Stimulated activated CD4-positive, alpha-beta T cell treated with anti-CD3 and anti-CD28 coated beads, Interleukin-15, amount 100 ng/mL, for 48 hours (primary cell): ENCODE measurements at regions not wholly inside any gene's neighbourhood (a gene's known extent, or its start where the extent isn't known, plus 50 kb on each side); places are given as distances from the start of the nearest gene placed in this dataset.
"Not testable (repeated sequence)": the region's sequence is repeated elsewhere in the genome, so short reads cannot be mapped to it uniquely, and the experiment has no call there.

Experiments
- DNase-seq, 2 donors: peaks; one replicate each; pipeline ENCODE4 v3.0.0-alpha.2; 2020; ENCODE audit warnings: low read depth in 2 of 2

DNA sequence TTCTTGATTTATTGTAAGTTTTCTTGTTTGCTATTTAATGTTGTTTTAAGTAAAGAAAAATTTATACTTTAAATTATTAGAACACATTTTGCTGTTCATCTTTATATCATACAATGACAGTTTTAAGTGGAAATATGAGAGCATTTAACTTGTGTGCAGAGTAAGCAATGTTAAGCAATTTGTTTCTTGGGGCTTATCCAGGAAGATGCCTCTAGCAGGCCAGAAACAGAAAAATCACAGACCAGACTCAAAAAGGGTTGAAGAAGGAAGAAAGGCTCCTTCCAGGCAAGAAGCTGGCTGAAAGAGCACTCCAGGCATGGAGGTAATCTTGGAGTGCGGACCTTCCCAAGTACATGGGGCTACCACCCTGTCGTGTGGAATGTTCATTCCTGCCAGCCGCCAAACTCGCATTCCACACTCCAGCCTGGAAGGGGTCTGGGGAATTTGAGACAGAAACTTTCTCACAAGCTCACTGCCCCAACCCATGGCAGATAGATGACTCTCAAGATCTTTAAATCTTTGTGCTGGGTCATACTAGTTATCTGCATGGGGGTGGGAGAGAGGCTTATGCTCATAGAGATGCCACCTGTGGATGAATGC is 1521.3 kb upstream of the AGA start:
- DNase-seq, result no peak

- no peak for DNase-seq
Observed at GRCh38 chr4:178966644-178967043, 1524.4 kb upstream of the AGA start.

- no peak for DNase-seq
Observed at GRCh38 chr4:178970433-178971140, 1528.3 kb upstream of the AGA start.

GRCh38 chr4:178976861-178977260 is 1534.6 kb upstream of the AGA start:
- DNase-seq, result no peak

- no peak for DNase-seq
Observed at GRCh38 chr4:178993306-178993705, 1551.1 kb upstream of the AGA start.

DNA sequence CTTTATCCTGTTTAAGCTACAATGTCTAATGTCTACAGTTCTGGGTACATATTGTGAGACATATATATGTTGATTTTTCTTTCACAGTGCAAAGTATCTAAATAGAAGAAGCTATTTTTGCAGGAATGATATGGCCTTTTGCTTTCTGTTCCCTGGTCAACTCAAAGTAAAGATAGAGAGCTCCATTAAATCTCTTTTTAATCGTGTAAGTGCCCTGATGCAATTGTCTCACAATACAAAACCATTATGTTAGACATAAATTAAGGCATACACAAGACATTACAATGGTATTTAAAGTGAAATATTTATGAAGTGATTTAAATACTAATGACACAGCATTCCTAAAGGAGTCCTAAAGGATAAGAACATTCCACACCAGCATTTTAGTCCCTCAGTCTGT is 1559.7 kb upstream of the AGA start:
- no peak for DNase-seq

DNA sequence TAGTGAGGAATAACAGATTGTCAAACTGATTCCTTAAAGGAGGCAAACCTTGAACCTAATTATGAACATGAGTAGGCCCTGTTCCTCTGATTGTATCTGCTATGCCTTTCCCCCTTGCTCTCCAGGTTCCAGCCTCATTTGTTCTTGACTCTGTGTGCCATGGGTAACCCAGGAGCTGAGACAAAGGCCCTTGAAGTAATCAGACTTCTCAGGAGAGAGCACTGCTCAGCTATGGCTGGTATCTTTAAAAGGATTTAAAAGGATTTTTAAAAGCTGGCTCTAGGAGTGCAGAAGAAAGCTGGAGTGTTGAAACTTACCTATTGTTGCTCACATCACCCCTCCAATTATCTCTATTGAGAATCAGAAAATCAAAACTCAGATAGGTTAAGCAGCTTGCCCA is 1565.5 kb upstream of the AGA start:
- no peak for DNase-seq

GRCh38 chr4:179017581-179017980 is 1575.3 kb upstream of the AGA start:
- no peak for DNase-seq

GRCh38 chr4:179027569-179027968 is 1585.3 kb upstream of the AGA start:
- DNase-seq, result no peak

DNA sequence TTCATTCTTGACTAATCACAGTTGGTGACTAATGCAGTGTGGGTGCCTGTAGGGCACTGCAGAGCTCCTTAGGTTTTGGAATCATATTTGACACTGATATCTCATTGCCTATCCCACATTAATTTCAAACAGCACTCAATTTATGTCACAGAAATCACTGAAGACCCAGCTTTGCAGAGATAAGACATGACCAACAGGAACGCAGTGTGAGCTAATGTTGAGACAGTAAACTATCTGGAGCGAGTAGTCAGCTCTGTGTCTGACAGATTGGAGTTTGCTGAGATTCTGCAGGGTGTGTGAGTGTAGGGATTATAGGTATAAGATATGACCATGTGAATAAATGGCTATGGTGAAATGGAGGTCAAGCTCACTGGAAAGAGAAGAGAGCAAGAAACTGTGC is 1586.1 kb upstream of the AGA start:
- no peak for DNase-seq

GRCh38 chr4:179029683-179030082 is 1587.4 kb upstream of the AGA start:
- DNase-seq, result no peak

DNA sequence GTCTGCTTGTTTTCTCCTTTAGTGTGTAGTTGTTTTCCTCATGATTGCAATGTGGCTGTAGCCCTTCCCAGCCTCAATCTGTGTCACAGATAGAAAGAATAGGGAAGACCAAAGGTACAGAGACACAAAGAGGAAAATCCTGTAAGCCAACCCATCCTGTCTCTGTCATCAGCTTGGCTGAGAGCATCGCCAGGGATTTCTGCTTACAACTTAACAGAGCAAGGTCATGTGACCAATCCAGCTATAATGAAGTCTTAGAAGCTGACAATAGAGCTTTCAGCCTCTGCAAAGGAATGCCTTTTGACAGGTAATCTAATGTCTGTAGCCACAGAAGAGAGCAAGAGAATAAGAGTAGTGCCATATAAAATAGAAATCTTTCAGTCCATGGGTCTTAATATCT is 1598.0 kb upstream of the AGA start:
- DNase-seq, result no peak

DNA sequence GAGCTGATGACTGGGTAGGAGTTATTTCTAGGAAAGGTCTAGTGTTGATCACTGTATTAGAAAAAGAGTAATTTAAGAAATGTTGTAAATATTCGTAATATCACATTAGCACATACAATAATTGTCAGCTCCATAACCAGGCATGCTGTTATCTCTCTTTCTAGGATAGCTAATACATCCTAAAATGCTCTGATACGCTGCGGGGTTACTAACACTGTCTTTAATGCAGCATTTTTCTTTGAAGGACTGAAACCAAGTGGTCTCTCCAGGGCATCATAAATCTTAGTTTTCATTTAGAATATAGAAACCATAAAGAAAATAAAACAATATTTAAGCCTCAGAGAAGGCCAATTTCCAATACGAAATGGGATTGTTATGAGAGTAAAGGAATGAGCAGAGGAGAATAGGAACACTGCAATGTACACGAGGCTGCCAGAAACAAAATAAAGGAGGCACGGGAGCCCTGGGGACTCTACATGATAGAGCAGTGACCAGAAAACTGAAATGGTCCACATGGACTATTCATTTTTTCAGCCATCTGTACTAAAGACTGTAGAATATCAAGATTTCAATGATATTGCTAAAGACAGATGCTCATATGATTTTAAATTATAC is 1606.7 kb upstream of the AGA start:
- no peak for DNase-seq

DNA sequence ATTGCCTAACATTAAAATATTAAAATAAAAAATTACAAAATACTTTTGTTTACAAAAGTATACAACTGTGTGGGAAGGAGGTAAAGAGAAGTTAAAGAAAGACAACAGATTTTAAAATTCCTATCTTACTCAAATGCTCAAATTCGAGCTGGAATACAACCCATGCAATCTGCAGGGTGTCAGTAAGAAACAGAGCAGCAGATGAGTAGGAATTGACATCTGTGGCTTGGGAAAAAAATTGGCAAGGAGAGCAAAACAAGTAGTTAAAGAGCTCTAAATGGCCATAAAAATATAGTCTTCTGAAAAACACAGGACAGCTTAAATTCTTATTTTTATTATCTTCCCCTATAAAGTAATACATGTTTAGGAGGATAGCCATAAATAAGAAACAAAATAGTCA is 1609.0 kb upstream of the AGA start:
- DNase-seq, result no peak

- DNase-seq, result no peak
Observed at GRCh38 chr4:179059396-179059795, 1617.2 kb upstream of the AGA start.

DNA sequence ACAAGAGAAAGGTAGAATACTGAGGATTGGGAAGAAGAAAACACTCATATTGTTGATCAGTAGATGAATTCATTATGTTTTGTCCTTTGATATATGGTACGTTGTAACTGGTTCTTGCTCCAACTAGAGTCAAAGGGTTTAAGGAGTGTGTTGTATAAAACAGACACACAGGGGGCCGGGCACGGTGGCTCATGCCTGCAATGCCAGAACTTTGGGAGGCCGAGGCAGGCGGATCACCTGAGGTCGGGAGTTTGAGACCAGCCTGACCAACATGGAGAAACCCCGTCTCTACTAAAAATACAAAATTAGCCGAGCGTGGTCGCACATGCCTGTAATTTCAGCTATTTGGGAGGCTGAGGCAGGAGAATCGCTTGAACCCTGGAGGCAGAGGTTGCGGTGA is 1624.0 kb upstream of the AGA start:
- DNase-seq, result not testable (repeated sequence)

DNA sequence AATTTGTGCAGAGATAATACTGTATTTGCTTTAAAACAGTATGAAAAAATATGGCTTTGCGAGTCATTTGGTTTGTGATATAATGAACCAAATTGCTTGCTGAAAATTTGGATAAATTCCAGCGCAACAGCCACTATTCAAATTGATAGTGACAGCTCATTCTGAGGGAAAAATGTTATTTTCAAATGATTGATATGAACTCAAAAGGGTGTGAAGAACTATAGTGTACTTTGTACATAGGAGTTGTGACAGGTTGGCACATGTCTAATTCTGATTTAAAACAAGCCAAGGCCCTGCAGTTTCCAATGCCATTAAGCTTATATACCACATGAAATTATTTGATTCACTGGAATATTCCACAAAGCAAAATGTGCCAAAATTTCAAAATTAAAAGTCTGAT is 1628.9 kb upstream of the AGA start:
- no peak for DNase-seq

GRCh38 chr4:179076865-179077264 is 1634.6 kb upstream of the AGA start:
- no peak for DNase-seq

DNA sequence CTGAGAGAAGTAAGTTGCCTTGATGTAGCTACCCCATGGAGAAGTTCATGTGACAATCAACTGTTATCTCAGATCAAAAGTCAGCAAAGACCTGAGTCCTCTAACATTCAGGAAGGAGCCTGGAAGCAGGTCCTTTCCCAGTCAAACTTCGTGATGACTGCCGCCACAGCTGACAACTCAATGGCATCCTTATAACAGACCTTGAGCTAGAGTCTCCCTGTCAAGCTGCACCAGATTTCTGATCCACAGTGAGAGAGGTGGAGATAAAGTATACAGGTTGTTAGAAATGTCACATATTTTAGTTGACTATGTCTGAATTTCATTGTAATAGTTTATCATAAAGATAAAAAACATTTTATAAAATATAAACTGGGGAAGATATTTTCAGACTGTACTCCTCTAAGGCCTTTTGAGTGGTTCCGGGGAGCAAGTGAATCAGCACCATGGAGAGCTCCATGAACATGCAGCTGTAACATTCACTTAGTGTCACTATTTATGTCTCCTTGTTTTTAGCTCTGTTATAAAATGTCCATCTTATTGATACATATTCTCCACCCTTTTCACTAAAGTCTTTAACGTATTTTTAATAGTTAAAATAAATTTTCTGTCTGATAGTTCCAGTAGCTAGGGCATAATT is 1653.5 kb upstream of the AGA start:
- no peak for DNase-seq

DNA sequence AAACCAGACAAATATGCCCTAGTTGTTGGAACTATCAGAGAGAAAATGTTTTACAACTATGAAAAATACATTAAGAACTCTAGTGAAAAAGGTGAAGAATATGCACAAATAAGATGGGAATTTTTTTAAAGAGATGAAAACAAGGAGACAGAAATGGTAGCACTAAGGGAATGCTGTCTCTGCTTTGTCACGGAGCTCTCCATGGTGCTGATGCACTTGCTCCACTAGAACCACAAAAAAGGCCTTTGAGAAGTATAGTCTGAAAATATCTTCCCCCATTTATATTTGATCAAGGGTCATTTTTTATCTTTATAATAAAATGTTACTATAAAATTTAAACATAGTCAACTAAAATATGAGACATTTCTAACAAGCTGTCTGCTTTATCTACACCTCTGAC is 1655.5 kb upstream of the AGA start:
- no peak for DNase-seq

GRCh38 chr4:179110356-179110755 is 1668.1 kb upstream of the AGA start:
- no peak for DNase-seq

DNA sequence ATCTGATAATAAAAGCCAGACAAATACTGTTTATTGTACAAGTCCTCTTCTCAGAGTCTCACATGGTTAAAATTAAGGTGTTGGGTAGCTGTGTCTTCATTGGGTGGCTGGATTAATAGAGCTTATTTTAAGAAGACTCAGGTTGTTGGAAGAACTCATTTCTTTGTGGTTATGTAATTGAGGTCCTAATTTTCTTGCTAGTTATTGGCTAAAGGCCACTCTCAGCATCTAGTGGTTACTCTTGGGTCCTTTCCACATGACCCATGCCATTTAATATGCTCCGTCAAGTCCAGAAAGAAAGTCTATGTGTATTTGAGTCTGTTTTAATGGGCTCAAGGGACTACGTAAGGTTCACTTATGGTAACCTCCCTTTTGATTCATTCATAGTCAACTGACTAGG is 1668.6 kb upstream of the AGA start:
- DNase-seq, result no peak
